ENCODE measurements at regions not wholly inside any gene's neighbourhood (a gene's known extent, or its start where the extent isn't known, plus 50 kb on each side); places are given as distances from the start of the nearest gene placed in this dataset.

- TF ChIP-seq PPARA (CRISPR knock-in tag; IDR thresholded peaks at IDR 0.05; ENCODE audit: borderline replicate concordance), result no peak
- TF ChIP-seq ZNF70 (CRISPR knock-in tag; IDR thresholded peaks at IDR 0.05), result no peak
- no peak for TF ChIP-seq ARNTL (CRISPR knock-in tag; IDR thresholded peaks at IDR 0.05; ENCODE audit: borderline replicate concordance, low read depth)
- TF ChIP-seq CSDC2 (CRISPR knock-in tag; IDR thresholded peaks at IDR 0.05), result no peak
- TF ChIP-seq TOX (CRISPR knock-in tag; IDR thresholded peaks at IDR 0.05; ENCODE audit: borderline replicate concordance), result no peak
- no peak for TF ChIP-seq PATZ1 (CRISPR knock-in tag; IDR thresholded peaks at IDR 0.05; ENCODE audit: borderline replicate concordance)
- TF ChIP-seq ZNF8 (CRISPR knock-in tag; IDR thresholded peaks at IDR 0.05), result no peak
- no peak for TF ChIP-seq CSRNP3 (CRISPR knock-in tag; IDR thresholded peaks at IDR 0.05)
- TF ChIP-seq SNAI2 (CRISPR knock-in tag; IDR thresholded peaks at IDR 0.05), result no peak
Observed at GRCh38 chr7:24405002-24405401, 121.0 kb downstream of the NPY start.
